ENCODE measurements at regions not wholly inside any gene's neighbourhood (a gene's known extent, or its start where the extent isn't known, plus 50 kb on each side); places are given as distances from the start of the nearest gene placed in this dataset.

DNA sequence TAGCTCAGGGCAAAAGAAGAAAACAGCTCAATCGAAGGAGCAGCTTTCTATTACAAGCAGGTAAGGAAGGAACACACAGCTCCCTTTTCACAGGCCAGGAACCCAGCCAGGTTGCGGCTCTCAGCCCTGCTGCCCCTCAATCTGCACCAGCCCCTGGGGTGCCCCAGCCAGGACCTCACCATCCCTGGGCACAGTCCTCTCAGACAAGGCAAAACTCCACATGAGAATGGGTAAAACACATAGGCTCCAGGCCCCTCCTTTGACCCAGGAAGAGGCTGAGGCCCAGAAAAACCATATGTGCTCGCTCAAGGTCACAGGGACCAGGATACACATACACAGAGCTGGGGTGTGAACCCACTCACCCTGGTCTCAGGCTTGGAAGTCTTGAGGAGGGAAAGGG is 178.7 kb upstream of the TLE3 start:
- CTCF ChIA-PET, result no interaction called here
- POLR2A ChIA-PET (ENCODE audit: low non-redundant PET), result no interaction called here
- DNase-seq (ENCODE audit: low spot score), result no peak
- no TSS peak for BruUV-seq (replicated peaks)
- TF ChIP-seq, protein P1, sequence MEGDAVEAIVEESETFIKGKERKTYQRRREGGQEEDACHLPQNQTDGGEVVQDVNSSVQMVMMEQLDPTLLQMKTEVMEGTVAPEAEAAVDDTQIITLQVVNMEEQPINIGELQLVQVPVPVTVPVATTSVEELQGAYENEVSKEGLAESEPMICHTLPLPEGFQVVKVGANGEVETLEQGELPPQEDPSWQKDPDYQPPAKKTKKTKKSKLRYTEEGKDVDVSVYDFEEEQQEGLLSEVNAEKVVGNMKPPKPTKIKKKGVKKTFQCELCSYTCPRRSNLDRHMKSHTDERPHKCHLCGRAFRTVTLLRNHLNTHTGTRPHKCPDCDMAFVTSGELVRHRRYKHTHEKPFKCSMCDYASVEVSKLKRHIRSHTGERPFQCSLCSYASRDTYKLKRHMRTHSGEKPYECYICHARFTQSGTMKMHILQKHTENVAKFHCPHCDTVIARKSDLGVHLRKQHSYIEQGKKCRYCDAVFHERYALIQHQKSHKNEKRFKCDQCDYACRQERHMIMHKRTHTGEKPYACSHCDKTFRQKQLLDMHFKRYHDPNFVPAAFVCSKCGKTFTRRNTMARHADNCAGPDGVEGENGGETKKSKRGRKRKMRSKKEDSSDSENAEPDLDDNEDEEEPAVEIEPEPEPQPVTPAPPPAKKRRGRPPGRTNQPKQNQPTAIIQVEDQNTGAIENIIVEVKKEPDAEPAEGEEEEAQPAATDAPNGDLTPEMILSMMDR (conservative IDR thresholded peaks at IDR 0.05; ENCODE audit: low read depth, low read length), result no peak
- TF ChIP-seq EZH2 (IDR thresholded peaks at IDR 0.05; ENCODE audit: borderline replicate concordance, low read depth, low read length, poor library complexity, severe bottlenecking), result no peak
- Histone ChIP-seq H3K27ac (ENCODE audit: low read depth, low read length, poor library complexity, severe bottlenecking) (no peak overlapping the region), H3K9me3 (ENCODE audit: low read depth, low read length, poor library complexity, severe bottlenecking) (no peaks in the 10 kb centered on the region), H3K4me1 (ENCODE audit: insufficient read depth, low read length, poor library complexity, severe bottlenecking) (peaks cover 4% of the 10 kb centered on the region), H3K4me3 (ENCODE audit: low read depth, low read length, poor library complexity, severe bottlenecking) (no peak overlapping the region), H3K27me3 (replicated peaks; ENCODE audit: insufficient read depth, low read depth, low read length, poor library complexity) (no peaks in the 10 kb centered on the region), H3K36me3 (ENCODE audit: insufficient read depth, low read length, poor library complexity, severe bottlenecking) (no peaks in the 10 kb centered on the region)
- intact Hi-C loops (cut with micrococcal nuclease; ENCODE audit: unreplicated experiment), result no loop called here

DNA sequence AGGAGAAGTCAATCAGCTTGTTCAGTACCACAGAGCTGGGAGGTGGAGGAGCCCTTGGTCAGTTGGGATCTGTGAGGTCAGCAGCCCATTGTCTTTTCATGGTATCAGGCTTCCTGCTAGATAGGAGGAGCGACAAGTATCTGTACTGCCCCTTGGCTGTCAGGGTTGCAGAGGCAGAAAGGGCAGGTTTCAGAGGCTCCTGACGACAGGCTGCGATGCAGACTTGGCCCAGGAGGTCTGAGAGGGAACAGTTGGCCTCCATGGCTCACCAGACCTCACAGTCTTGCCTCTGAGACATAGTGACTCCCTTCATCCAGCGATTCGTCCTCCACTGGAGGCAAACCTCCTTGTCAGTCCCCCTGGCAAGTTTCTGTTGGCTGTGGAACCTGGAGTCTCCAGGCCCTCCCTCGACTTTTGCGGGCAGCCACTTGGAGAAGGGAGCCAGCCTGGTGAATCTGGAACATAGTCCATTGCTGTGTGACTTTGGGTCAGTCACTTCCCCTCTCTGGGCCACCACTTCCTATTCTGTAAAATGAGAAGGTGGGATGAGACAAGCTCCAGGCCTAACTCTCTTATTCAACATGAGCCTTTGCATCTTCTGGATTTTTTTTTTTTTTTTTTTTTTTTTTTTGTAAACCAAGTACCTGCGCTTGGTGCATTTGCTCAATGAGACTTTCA is 177.9 kb upstream of the TLE3 start:
- no TSS peak for BruUV-seq (replicated peaks)
- H3K36me3 ChIP-seq (ENCODE audit: insufficient read depth, low read length, poor library complexity, severe bottlenecking), result no peaks in the 10 kb centered on the region
- H3K4me3 ChIP-seq (ENCODE audit: low read depth, low read length, poor library complexity, severe bottlenecking), result no peak overlapping the region
- DNase-seq (ENCODE audit: low spot score), result no peak
- intact Hi-C loops (cut with micrococcal nuclease; ENCODE audit: unreplicated experiment), result no loop called here
- peaks cover 12% of the 10 kb centered on the region for H3K4me1 ChIP-seq (ENCODE audit: insufficient read depth, low read length, poor library complexity, severe bottlenecking)
- H3K9me3 ChIP-seq (ENCODE audit: low read depth, low read length, poor library complexity, severe bottlenecking), result no peaks in the 10 kb centered on the region
- no peaks in the 10 kb centered on the region for H3K27me3 ChIP-seq (replicated peaks; ENCODE audit: insufficient read depth, low read depth, low read length, poor library complexity)
- ChIA-PET POLR2A (ENCODE audit: low non-redundant PET) (no interaction called here), CTCF (no interaction called here)
- TF ChIP-seq, protein P1 (conservative IDR thresholded peaks at IDR 0.05; ENCODE audit: low read depth, low read length), result no peak
- TF ChIP-seq EZH2 (IDR thresholded peaks at IDR 0.05; ENCODE audit: borderline replicate concordance, low read depth, low read length, poor library complexity, severe bottlenecking), result no peak
- no peak overlapping the region for H3K27ac ChIP-seq (ENCODE audit: low read depth, low read length, poor library complexity, severe bottlenecking)

DNA sequence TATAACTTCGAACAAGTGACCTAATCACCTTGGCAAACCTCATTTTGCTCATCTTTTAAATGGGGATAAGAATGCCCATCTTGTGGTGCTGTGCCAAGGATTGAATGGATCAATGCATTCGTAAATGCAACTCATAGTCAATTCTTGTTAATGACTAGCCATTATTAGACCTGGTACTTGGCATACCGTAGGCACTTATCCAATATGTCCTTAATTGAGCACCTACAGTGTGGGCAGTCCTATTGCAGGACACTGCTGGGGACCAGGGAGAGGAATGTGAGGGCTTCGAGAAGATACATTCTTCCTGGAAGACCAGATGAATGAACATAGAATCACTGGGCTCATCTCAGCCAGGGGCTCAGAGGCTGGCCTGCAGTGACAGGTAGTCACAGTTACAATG is 177.2 kb upstream of the TLE3 start:
- no peaks in the 10 kb centered on the region for H3K36me3 ChIP-seq (ENCODE audit: insufficient read depth, low read length, poor library complexity, severe bottlenecking)
- H3K27me3 ChIP-seq (replicated peaks; ENCODE audit: insufficient read depth, low read depth, low read length, poor library complexity), result no peaks in the 10 kb centered on the region
- no TSS peak for BruUV-seq (replicated peaks)
- ChIA-PET CTCF (no interaction called here), POLR2A (ENCODE audit: low non-redundant PET) (interaction anchor here (0.6 kb wide), 1 partner anchor 34 kb away, joined by 9 read pairs; no protein-coding TSS in a partner anchor)
- peaks cover 19% of the 10 kb centered on the region for H3K4me1 ChIP-seq (ENCODE audit: insufficient read depth, low read length, poor library complexity, severe bottlenecking)
- H3K27ac ChIP-seq (ENCODE audit: low read depth, low read length, poor library complexity, severe bottlenecking), result no peak overlapping the region
- no peak for DNase-seq (ENCODE audit: low spot score)
- H3K9me3 ChIP-seq (ENCODE audit: low read depth, low read length, poor library complexity, severe bottlenecking), result no peaks in the 10 kb centered on the region
- TF ChIP-seq, protein P1 (conservative IDR thresholded peaks at IDR 0.05; ENCODE audit: low read depth, low read length), result no peak
- no peak for TF ChIP-seq EZH2 (IDR thresholded peaks at IDR 0.05; ENCODE audit: borderline replicate concordance, low read depth, low read length, poor library complexity, severe bottlenecking)
- intact Hi-C loops (cut with micrococcal nuclease; ENCODE audit: unreplicated experiment), result no loop called here
- H3K4me3 ChIP-seq (ENCODE audit: low read depth, low read length, poor library complexity, severe bottlenecking), result no peak overlapping the region

All from A673 (cell line).